H9 (cell line): ENCODE measurements at regions not wholly inside any gene's neighbourhood (a gene's known extent, or its start where the extent isn't known, plus 50 kb on each side); places are given as distances from the start of the nearest gene placed in this dataset.
"Not testable (repeated sequence)": the region's sequence is repeated elsewhere in the genome, so short reads cannot be mapped to it uniquely, and the experiment has no call there.

Source experiments
- DNase-seq: peaks from one replicate; pipeline ENCODE4 v3.0.0-alpha.2; 2017
- H2AFZ ChIP-seq: one replicate; pipeline ENCODE4 v1.6.1; 2013; ENCODE audit warnings: mild to moderate bottlenecking, low read length, control low read depth, moderate library complexity
- H2AK5ac ChIP-seq: 2 replicates; pipeline ENCODE4 v1.6.1; 2013; ENCODE audit warnings: low read length, control low read depth, mixed read lengths; ENCODE audit not compliant: insufficient read length
- H2BK120ac ChIP-seq: one replicate; pipeline ENCODE4 v1.6.1; 2013; ENCODE audit warnings: low read depth, mild to moderate bottlenecking, low read length, control low read depth, inconsistent platforms; ENCODE audit not compliant: poor library complexity, severe bottlenecking
- H2BK12ac ChIP-seq: 2 replicates; pipeline ENCODE4 v1.6.1; 2013; ENCODE audit warnings: low read length, control low read depth, mixed read lengths, low read depth; ENCODE audit not compliant: insufficient read length
- H2BK15ac ChIP-seq: 2 replicates; pipeline ENCODE4 v1.6.1; 2013; ENCODE audit warnings: low read depth, low read length, control low read depth
- H2BK20ac ChIP-seq: one replicate; pipeline ENCODE4 v1.6.1; 2013; ENCODE audit warnings: low read depth, mild to moderate bottlenecking, low read length, control low read depth, inconsistent platforms; ENCODE audit not compliant: poor library complexity, severe bottlenecking
- H2BK5ac ChIP-seq: 2 replicates; pipeline ENCODE4 v1.6.1; 2013; ENCODE audit warnings: low read length, control low read depth, mixed read lengths; ENCODE audit not compliant: insufficient read length
- H3K14ac ChIP-seq: 2 replicates; pipeline ENCODE4 v1.6.1; 2013; ENCODE audit warnings: low read length, control low read depth; ENCODE audit not compliant: insufficient read depth
- H3K18ac ChIP-seq: 2 replicates; pipeline ENCODE4 v1.6.1; 2013; ENCODE audit warnings: low read depth, mild to moderate bottlenecking, mixed read lengths, low read length, control low read depth; ENCODE audit not compliant: insufficient read length
- H3K23ac ChIP-seq: 2 replicates; pipeline ENCODE4 v1.6.1; 2013; ENCODE audit warnings: low read length, control low read depth, mixed read lengths, low read depth; ENCODE audit not compliant: insufficient read length
- H3K23me2 ChIP-seq: 2 replicates; pipeline ENCODE4 v1.6.1; 2013; ENCODE audit warnings: low read depth, mild to moderate bottlenecking, mixed read lengths, low read length, control low read depth; ENCODE audit not compliant: insufficient read length, poor library complexity, severe bottlenecking
- H3K27ac ChIP-seq: 2 replicates; pipeline ENCODE4 v1.5.1; 2013; ENCODE audit warnings: low read length, control low read depth, mixed read lengths, low read depth; ENCODE audit not compliant: insufficient read length
- H3K27me3 ChIP-seq: 2 replicates; pipeline ENCODE4 v1.6.1; 2013; ENCODE audit warnings: low read length, control low read depth, inconsistent platforms; ENCODE audit not compliant: insufficient read depth
- H3K4ac ChIP-seq: 2 replicates; pipeline ENCODE4 v1.6.1; 2013; ENCODE audit warnings: low read depth, mild to moderate bottlenecking, control low read depth, inconsistent platforms, low read length, moderate library complexity
- H3K4me1 ChIP-seq: 2 replicates; pipeline ENCODE4 v1.6.1; 2013; ENCODE audit warnings: low read length, control low read depth, inconsistent platforms; ENCODE audit not compliant: insufficient read depth
- H3K4me2 ChIP-seq: 2 replicates; pipeline ENCODE4 v1.6.1; 2013; ENCODE audit warnings: low read length, control low read depth, mixed read lengths; ENCODE audit not compliant: insufficient read length, insufficient read depth
- H3K56ac ChIP-seq: 2 replicates; pipeline ENCODE4 v1.6.1; 2013; ENCODE audit warnings: low read depth, mild to moderate bottlenecking, mixed read lengths, low read length, control low read depth; ENCODE audit not compliant: insufficient read length
- H3K79me1 ChIP-seq: 2 replicates; pipeline ENCODE4 v1.6.1; 2013; ENCODE audit warnings: low read depth, mild to moderate bottlenecking, moderate library complexity, low read length, control low read depth, inconsistent platforms; ENCODE audit not compliant: insufficient read depth, poor library complexity, severe bottlenecking
- H3K79me2 ChIP-seq: 2 replicates; pipeline ENCODE4 v1.6.1; 2013; ENCODE audit warnings: low read length, control low read depth, inconsistent platforms; ENCODE audit not compliant: insufficient read depth
- H3K9ac ChIP-seq: 2 replicates; pipeline ENCODE4 v1.6.1; 2013; ENCODE audit warnings: low read length, control low read depth, mixed read lengths; ENCODE audit not compliant: insufficient read length; ENCODE audit errors: extremely low read depth
- H3K9me3 ChIP-seq: one replicate; pipeline ENCODE4 v1.6.1; 2013; ENCODE audit warnings: low read depth, low read length, inconsistent platforms; ENCODE audit not compliant: control insufficient read depth
- H3T11ph ChIP-seq: one replicate; pipeline ENCODE4 v1.6.1; 2013; ENCODE audit warnings: mild to moderate bottlenecking, low read length, control low read depth, inconsistent platforms
- H4K20me1 ChIP-seq: one replicate; pipeline ENCODE4 v1.6.1; 2013; ENCODE audit not compliant: control insufficient read depth, insufficient read length, insufficient read depth
- H4K5ac ChIP-seq: 2 replicates; pipeline ENCODE4 v1.6.1; 2013; ENCODE audit warnings: low read depth, mild to moderate bottlenecking, mixed read lengths, low read length, control low read depth; ENCODE audit not compliant: insufficient read length
- H4K8ac ChIP-seq: replicated peaks from 2 replicates; pipeline ENCODE4 v1.6.1; 2013; ENCODE audit warnings: low read length, control low read depth, mixed read lengths, low read depth; ENCODE audit not compliant: insufficient read length
- H4K91ac ChIP-seq: 2 replicates; pipeline ENCODE4 v1.6.1; 2013; ENCODE audit warnings: low read depth, mild to moderate bottlenecking, moderate library complexity, mixed read lengths, low read length, control low read depth; ENCODE audit not compliant: insufficient read length
- H3K27ac Mint-ChIP-seq, 3 experiments: 2 replicates in 2 of 3; 3 replicates in 1 of 3; pipeline ENCODE4 v1.8.0; 2020 to 2021; ENCODE audit warnings: mixed read lengths in 3 of 3, mild to moderate bottlenecking in 1 of 3, moderate library complexity in 1 of 3
- H3K27me3 Mint-ChIP-seq: 2 replicates; pipeline ENCODE4 v1.8.0; 2021; ENCODE audit warnings: low read depth, mild to moderate bottlenecking, moderate library complexity, mixed read lengths
- H3K36me3 Mint-ChIP-seq, 3 experiments: 2 replicates in 2 of 3; 3 replicates in 1 of 3; pipeline ENCODE4 v1.8.0; 2020 to 2021; ENCODE audit warnings: low read depth in 3 of 3, mixed read lengths in 3 of 3; ENCODE audit not compliant: insufficient read depth in 1 of 3
- H3K4me1 Mint-ChIP-seq, 2 experiments: 2 replicates each; pipeline ENCODE4 v1.8.0; 2020; ENCODE audit warnings: mixed read lengths in 2 of 2
- H3K4me3 Mint-ChIP-seq, 2 experiments: 2 replicates in 1 of 2; 3 replicates in 1 of 2; pipeline ENCODE4 v1.8.0; 2020 to 2021; ENCODE audit warnings: mild to moderate bottlenecking in 2 of 2, mixed read lengths in 2 of 2, moderate library complexity in 1 of 2
- H3K9me3 Mint-ChIP-seq, 2 experiments: 2 replicates in 1 of 2; 3 replicates in 1 of 2; pipeline ENCODE4 v1.8.0; 2020; ENCODE audit warnings: mild to moderate bottlenecking in 2 of 2, mixed read lengths in 2 of 2, moderate library complexity in 1 of 2
- CTCF ChIP-seq: fragments of 200-600 bp; sonication (generic); conservative IDR thresholded peaks from 3 replicates; pipeline ENCODE4 v1.8.0; 2021; ENCODE audit warnings: antibody characterized with exemption, mild to moderate bottlenecking
- WGBS: extraction: QIAGEN DNeasy Blood & Tissue Kit; methylation state at CpG from one replicate; pipeline ENCODE4 v1.1.7; 2013; ENCODE audit warnings: missing lambda C conversion rate, low lambda C conversion rate, mixed read lengths; ENCODE audit not compliant: insufficient read length; ENCODE audit errors: extremely low coverage; 5-methylcytosine and 5-hydroxymethylcytosine counted together

- no peaks in the 10 kb centered on the region for H3K4me1 ChIP-seq
- Mint-ChIP-seq H3K4me3 (no peak overlapping the region), H3K27ac (no peak overlapping the region), H3K9me3 (no peaks in the 10 kb centered on the region; a peak in 1 of 5 replicates), H3K4me1 (no peaks in the 10 kb centered on the region), H3K27me3 (no peaks in the 10 kb centered on the region), H3K36me3 (no peaks in the 10 kb centered on the region)
- H2BK5ac ChIP-seq, result no peak overlapping the region
- H3K4ac ChIP-seq, result no peak overlapping the region
- H3T11ph ChIP-seq, result no peak overlapping the region
- no peak overlapping the region for H2AK5ac ChIP-seq
- no peak for DNase-seq
- no peaks in the 10 kb centered on the region for H4K20me1 ChIP-seq
- no peak overlapping the region for H2BK15ac ChIP-seq
- no peak for TF ChIP-seq CTCF
- no peak overlapping the region for H3K9ac ChIP-seq
- no peak overlapping the region for H4K5ac ChIP-seq
- H3K27ac ChIP-seq, result no peak overlapping the region
- H3K56ac ChIP-seq, result no peak overlapping the region
- no peaks in the 10 kb centered on the region for H3K79me1 ChIP-seq
- H4K8ac ChIP-seq, result no peak overlapping the region
- no peak overlapping the region for H4K91ac ChIP-seq
- no peak overlapping the region for H2AFZ ChIP-seq
- no peak overlapping the region for H3K18ac ChIP-seq
- no peak overlapping the region for H2BK120ac ChIP-seq
- no peaks in the 10 kb centered on the region for H3K9me3 ChIP-seq
- no peak overlapping the region for H3K23ac ChIP-seq
- H2BK20ac ChIP-seq, result no peak overlapping the region
- no peak overlapping the region for H3K14ac ChIP-seq
- no peaks in the 10 kb centered on the region for H3K27me3 ChIP-seq
- no peak overlapping the region for H2BK12ac ChIP-seq
- H3K23me2 ChIP-seq, result no peaks in the 10 kb centered on the region
- H3K4me2 ChIP-seq, result no peak overlapping the region
- no CpG with 5 or more reads among the region's 2 CpGs for WGBS
- H3K79me2 ChIP-seq, result no peaks in the 10 kb centered on the region
These were observed 61.7 kb upstream of the SMURF2 start for GRCh38 chr17:64723781-64724180.

- not testable (repeated sequence) for H3K4me1 Mint-ChIP-seq, H3K27me3 Mint-ChIP-seq, H3K4me3 Mint-ChIP-seq, H2BK15ac ChIP-seq, H3K27ac Mint-ChIP-seq, H3K4ac ChIP-seq, H3K27ac ChIP-seq, H3K27me3 ChIP-seq, H3K18ac ChIP-seq, DNase-seq, H4K5ac ChIP-seq, H3K23ac ChIP-seq, H2BK120ac ChIP-seq, H4K20me1 ChIP-seq, H2BK5ac ChIP-seq, H4K8ac ChIP-seq, H3K79me2 ChIP-seq, H3K9ac ChIP-seq, H3T11ph ChIP-seq, H3K79me1 ChIP-seq, H2BK12ac ChIP-seq, H3K4me1 ChIP-seq, H3K9me3 ChIP-seq, H3K4me2 ChIP-seq, H3K14ac ChIP-seq, H3K56ac ChIP-seq, H3K36me3 Mint-ChIP-seq, H2BK20ac ChIP-seq, H4K91ac ChIP-seq, H3K9me3 Mint-ChIP-seq, H3K23me2 ChIP-seq, H2AK5ac ChIP-seq, H2AFZ ChIP-seq
- WGBS, result no CpG with 5 or more reads among the region's 1 CpG
These were observed 59.4 kb upstream of the SMURF2 start for GRCh38 chr17:64721556-64721955.
